DND-41 (cell line): ENCODE measurements at regions not wholly inside any gene's neighbourhood (a gene's known extent, or its start where the extent isn't known, plus 50 kb on each side); places are given as distances from the start of the nearest gene placed in this dataset.
A peak's percentile ranks its signal among the peaks of the same experiment; 100 is the strongest.

Source experiments
- ATAC-seq: fragments of 200-7000 bp; cut with Tn5 transposase; 3 replicates; pipeline ENCODE4 v1.9.1; 2021; ENCODE audit warnings: low read depth; ENCODE audit not compliant: insufficient read depth
- DNase-seq: peaks from one replicate; pipeline ENCODE4 v3.0.0-alpha.2; 2020
- H2AFZ ChIP-seq: 2 replicates; pipeline ENCODE4 v1.6.0; 2012; ENCODE audit warnings: low read depth, low read length
- H3K27ac ChIP-seq: 2 replicates; pipeline ENCODE4 v1.5.1; 2012; ENCODE audit warnings: low read length, inconsistent platforms
- H3K27me3 ChIP-seq: fragments of 200-600 bp; sonication (generic); 2 replicates; pipeline ENCODE4 v1.6.0; 2012; ENCODE audit warnings: low read length, mild to moderate bottlenecking, inconsistent platforms; ENCODE audit not compliant: insufficient read depth, poor library complexity
- H3K36me3 ChIP-seq: 2 replicates; pipeline ENCODE4 v1.5.1; 2012; ENCODE audit warnings: low read length, inconsistent platforms; ENCODE audit not compliant: insufficient read depth
- H3K4me1 ChIP-seq: 2 replicates; pipeline ENCODE4 v1.5.1; 2012; ENCODE audit warnings: mild to moderate bottlenecking, low read length; ENCODE audit not compliant: insufficient read depth
- H3K4me2 ChIP-seq: 2 replicates; pipeline ENCODE4 v1.6.0; 2012; ENCODE audit warnings: mild to moderate bottlenecking, moderate library complexity, low read length, inconsistent platforms; ENCODE audit not compliant: insufficient read depth
- H3K4me3 ChIP-seq, 2 experiments: fragments of 200-600 bp in 1 of 2; shearing (Covaris generic) in 1 of 2; 2 replicates each; pipeline ENCODE4 v1.5.1; 2012 to 2016; ENCODE audit warnings: inconsistent platforms in 2 of 2, low read length in 2 of 2, mild to moderate bottlenecking in 2 of 2, low read depth in 1 of 2, moderate library complexity in 1 of 2
- H3K79me2 ChIP-seq: 2 replicates; pipeline ENCODE4 v1.6.0; 2012; ENCODE audit warnings: low read length, inconsistent platforms; ENCODE audit not compliant: insufficient read depth
- H3K9ac ChIP-seq: 2 replicates; pipeline ENCODE4 v1.6.0; 2012; ENCODE audit warnings: low read depth, mild to moderate bottlenecking, inconsistent platforms, low read length, moderate library complexity
- H3K9me3 ChIP-seq: 2 replicates; pipeline ENCODE4 v1.5.1; 2012; ENCODE audit warnings: low read length, moderate library complexity, mild to moderate bottlenecking, inconsistent platforms; ENCODE audit not compliant: insufficient read depth, severe bottlenecking
- H4K20me1 ChIP-seq: 2 replicates; pipeline ENCODE4 v1.6.0; 2012; ENCODE audit warnings: low read length; ENCODE audit not compliant: insufficient read depth
- CTCF ChIP-seq: IDR thresholded peaks from 2 replicates; pipeline ENCODE4 v1.5.1; 2012; ENCODE audit warnings: borderline replicate concordance, low read length, moderate library complexity, mild to moderate bottlenecking; ENCODE audit not compliant: poor library complexity, severe bottlenecking; ENCODE audit errors: extremely low read depth
- EZH2 ChIP-seq: IDR thresholded peaks from 3 replicates; pipeline ENCODE4 v1.6.1; 2012; ENCODE audit warnings: borderline replicate concordance, low read depth, mild to moderate bottlenecking, moderate library complexity, low read length, inconsistent platforms; ENCODE audit not compliant: severe bottlenecking

DNA sequence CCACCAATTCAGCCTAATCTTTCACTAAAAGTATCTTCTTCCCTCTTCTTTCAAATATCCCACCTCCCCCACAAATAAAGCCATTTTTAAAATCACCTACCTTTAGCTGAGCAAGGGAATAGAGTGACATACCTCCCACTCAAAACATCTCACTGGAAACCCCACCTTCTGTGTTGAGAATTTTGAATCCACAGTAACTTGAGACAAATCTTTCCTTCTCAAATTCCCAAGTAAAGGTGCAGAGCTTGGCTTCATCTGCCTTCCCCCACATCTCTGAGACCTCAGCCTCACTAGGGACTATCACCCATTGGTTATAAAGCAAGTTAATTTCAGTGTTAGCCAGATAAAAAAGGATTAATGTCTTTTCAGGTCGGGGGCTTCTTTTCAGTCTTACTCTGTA lies 180.4 kb downstream of the INO80D start:
- Histone ChIP-seq H3K4me1 (no peaks in the 10 kb centered on the region), H3K9ac (no peak overlapping the region), H2AFZ (no peak overlapping the region), H3K36me3 (no peaks in the 10 kb centered on the region), H3K79me2 (no peaks in the 10 kb centered on the region), H3K27me3 (peaks cover 3% of the 10 kb centered on the region), H3K9me3 (no peaks in the 10 kb centered on the region), H3K4me2 (no peak overlapping the region), H4K20me1 (no peaks in the 10 kb centered on the region), H3K4me3 (no peak overlapping the region), H3K27ac (no peak overlapping the region)
- DNase-seq (no peak), ATAC-seq (no peak)
- TF ChIP-seq CTCF (no peak), EZH2 (no peak)

DNA sequence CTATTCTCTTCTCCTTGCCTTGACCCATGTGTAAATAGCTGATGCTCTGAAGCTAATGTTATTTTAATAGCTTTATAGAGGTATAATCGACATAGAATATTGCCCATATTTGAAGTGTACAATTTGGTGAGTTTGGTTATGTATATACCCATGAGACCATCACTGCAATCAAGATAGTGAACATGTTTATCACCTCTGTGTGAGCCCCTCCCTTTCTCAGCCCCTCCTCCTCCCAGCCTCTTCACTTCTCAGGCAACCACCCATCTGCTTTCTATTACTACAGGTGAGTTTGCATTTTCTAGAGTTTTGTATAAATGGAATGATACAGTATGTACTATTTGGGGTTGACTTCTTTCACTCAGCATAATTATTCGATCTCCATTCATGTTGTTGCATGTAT lies 181.1 kb downstream of the INO80D start:
- Histone ChIP-seq H3K9ac (no peak overlapping the region), H3K27me3 (peaks cover 3% of the 10 kb centered on the region)

GRCh38 chr2:205903549-205904129 lies 182.3 kb downstream of the INO80D start:
- Histone ChIP-seq H4K20me1 (no peaks in the 10 kb centered on the region), H3K4me1 (no peaks in the 10 kb centered on the region), H3K27ac (no peak overlapping the region), H3K9ac (no peak overlapping the region), H3K9me3 (no peaks in the 10 kb centered on the region), H3K36me3 (no peaks in the 10 kb centered on the region), H3K79me2 (no peaks in the 10 kb centered on the region), H3K4me3 (no peak overlapping the region), H3K4me2 (no peak overlapping the region), H3K27me3 (peaks cover 3% of the 10 kb centered on the region), H2AFZ (no peak overlapping the region)
- TF ChIP-seq EZH2, result no peak
- TF ChIP-seq CTCF, result peak; percentile 58
- DNase-seq, result peak; percentile 19
- peak; percentile 87 for ATAC-seq

More for the DNA sequence above, 181.1 kb downstream of the INO80D start:
- Histone ChIP-seq H3K9me3 (no peaks in the 10 kb centered on the region), H3K4me2 (no peak overlapping the region), H3K36me3 (no peaks in the 10 kb centered on the region), H4K20me1 (no peaks in the 10 kb centered on the region), H3K79me2 (no peaks in the 10 kb centered on the region), H3K4me3 (no peak overlapping the region), H3K4me1 (no peaks in the 10 kb centered on the region), H3K27ac (no peak overlapping the region), H2AFZ (no peak overlapping the region)
- TF ChIP-seq CTCF, result no peak
- no peak for TF ChIP-seq EZH2
- ATAC-seq (no peak), DNase-seq (no peak)

GRCh38 chr2:205902900-205903237 lies 183.1 kb downstream of the INO80D start:
- Histone ChIP-seq H3K36me3 (no peaks in the 10 kb centered on the region), H3K9ac (no peak overlapping the region), H3K27ac (no peak overlapping the region), H3K4me2 (no peak overlapping the region), H3K27me3 (peaks cover 3% of the 10 kb centered on the region), H3K79me2 (no peaks in the 10 kb centered on the region), H2AFZ (no peak overlapping the region), H3K4me3 (no peak overlapping the region), H3K9me3 (no peaks in the 10 kb centered on the region), H3K4me1 (no peaks in the 10 kb centered on the region), H4K20me1 (no peaks in the 10 kb centered on the region)
- TF ChIP-seq EZH2, result no peak
- no peak for ATAC-seq
- DNase-seq, result no peak
